AG04450 (cell line): ENCODE measurements at regions not wholly inside any gene's neighbourhood (a gene's known extent, or its start where the extent isn't known, plus 50 kb on each side); places are given as distances from the start of the nearest gene placed in this dataset.
A peak's percentile ranks its signal among the peaks of the same experiment; 100 is the strongest.

Source experiments
- CTCF ChIA-PET: fragments of 300-600, 350-600 bp; formaldehyde crosslinking; extraction: SDS; loops from one replicate; lab custom pipeline; 2022; ENCODE audit warnings: antibody characterized with exemption, inconsistent platforms; lab: Charles Lee
- POLR2A ChIA-PET: fragments of 350-600 bp; formaldehyde crosslinking; extraction: SDS; loops from one replicate; lab custom pipeline; 2021; ENCODE audit warnings: antibody characterized with exemption, inconsistent platforms; lab: Yijun Ruan, JAX
- DNase-seq: peaks from one replicate; pipeline ENCODE4 v3.0.0-alpha.2; 2011; ENCODE audit warnings: low read depth, low spot score
- H3K27ac ChIP-seq: one replicate; pipeline ENCODE4 v1.5.1; 2012; ENCODE audit warnings: low read depth, low read length, control low read depth
- H3K27me3 ChIP-seq: one replicate; pipeline ENCODE4 v1.6.0; 2012; ENCODE audit warnings: low read length; ENCODE audit not compliant: control insufficient read depth, insufficient read depth
- H3K4me3 ChIP-seq: 2 replicates; pipeline ENCODE4 v1.5.1; 2011; ENCODE audit warnings: mild to moderate bottlenecking, low read depth, low read length, control low read depth
- H3K9me3 ChIP-seq: 2 replicates; pipeline ENCODE4 v1.5.1; 2012; ENCODE audit warnings: low read length; ENCODE audit not compliant: control insufficient read depth, insufficient read depth
- TF ChIP-seq, protein P1 (sequence below): IDR thresholded peaks from 2 replicates; pipeline ENCODE4 v1.5.1; 2011; ENCODE audit warnings: low read depth, low read length, control low read depth, inconsistent platforms

GRCh38 chr21:38945545-38946245 is 140.0 kb downstream of the ETS2 start:
- Histone ChIP-seq H3K9me3 (no peaks in the 10 kb centered on the region; the same call in 1 of the 2 replicates), H3K27ac (no peak overlapping the region), H3K27me3 (no peaks in the 10 kb centered on the region), H3K4me3 (no peak overlapping the region)
- ChIA-PET POLR2A (no interaction called here), CTCF (interaction anchor here (0.6 kb wide), 1 partner anchor 440 kb away, joined by 3 read pairs; no protein-coding TSS in a partner anchor)
- TF ChIP-seq, protein P1, sequence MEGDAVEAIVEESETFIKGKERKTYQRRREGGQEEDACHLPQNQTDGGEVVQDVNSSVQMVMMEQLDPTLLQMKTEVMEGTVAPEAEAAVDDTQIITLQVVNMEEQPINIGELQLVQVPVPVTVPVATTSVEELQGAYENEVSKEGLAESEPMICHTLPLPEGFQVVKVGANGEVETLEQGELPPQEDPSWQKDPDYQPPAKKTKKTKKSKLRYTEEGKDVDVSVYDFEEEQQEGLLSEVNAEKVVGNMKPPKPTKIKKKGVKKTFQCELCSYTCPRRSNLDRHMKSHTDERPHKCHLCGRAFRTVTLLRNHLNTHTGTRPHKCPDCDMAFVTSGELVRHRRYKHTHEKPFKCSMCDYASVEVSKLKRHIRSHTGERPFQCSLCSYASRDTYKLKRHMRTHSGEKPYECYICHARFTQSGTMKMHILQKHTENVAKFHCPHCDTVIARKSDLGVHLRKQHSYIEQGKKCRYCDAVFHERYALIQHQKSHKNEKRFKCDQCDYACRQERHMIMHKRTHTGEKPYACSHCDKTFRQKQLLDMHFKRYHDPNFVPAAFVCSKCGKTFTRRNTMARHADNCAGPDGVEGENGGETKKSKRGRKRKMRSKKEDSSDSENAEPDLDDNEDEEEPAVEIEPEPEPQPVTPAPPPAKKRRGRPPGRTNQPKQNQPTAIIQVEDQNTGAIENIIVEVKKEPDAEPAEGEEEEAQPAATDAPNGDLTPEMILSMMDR: no peak
- DNase-seq: no peak

DNA sequence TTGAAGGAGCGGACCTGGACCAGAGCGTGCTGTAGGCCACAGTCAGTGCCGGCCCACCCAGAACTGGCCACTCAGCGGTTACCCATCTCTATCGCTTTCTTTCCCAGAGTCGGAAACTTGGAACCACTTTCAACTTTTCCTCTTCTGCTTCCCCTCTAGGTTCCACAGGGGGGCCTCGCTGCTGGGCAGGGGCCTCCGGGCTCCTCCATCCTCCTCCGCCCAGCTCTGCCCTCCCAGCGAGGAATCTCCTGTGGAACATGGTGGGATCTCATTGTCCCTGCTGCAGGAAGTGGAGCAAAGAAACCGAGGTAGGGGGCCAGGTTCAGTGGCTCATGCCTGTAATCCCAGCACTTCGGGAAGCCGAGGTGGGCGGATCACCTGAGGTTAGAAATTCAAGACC is 139.2 kb downstream of the ETS2 start:
- Histone ChIP-seq H3K4me3 (no peak overlapping the region), H3K27me3 (no peaks in the 10 kb centered on the region), H3K9me3 (no peaks in the 10 kb centered on the region; the same call in 1 of the 2 replicates), H3K27ac (no peak overlapping the region)
- DNase-seq: no peak
- TF ChIP-seq, protein P1: peak; percentile 18; the same call in 1 of the 2 replicates
- ChIA-PET POLR2A (no interaction called here), CTCF (no interaction called here)

DNA sequence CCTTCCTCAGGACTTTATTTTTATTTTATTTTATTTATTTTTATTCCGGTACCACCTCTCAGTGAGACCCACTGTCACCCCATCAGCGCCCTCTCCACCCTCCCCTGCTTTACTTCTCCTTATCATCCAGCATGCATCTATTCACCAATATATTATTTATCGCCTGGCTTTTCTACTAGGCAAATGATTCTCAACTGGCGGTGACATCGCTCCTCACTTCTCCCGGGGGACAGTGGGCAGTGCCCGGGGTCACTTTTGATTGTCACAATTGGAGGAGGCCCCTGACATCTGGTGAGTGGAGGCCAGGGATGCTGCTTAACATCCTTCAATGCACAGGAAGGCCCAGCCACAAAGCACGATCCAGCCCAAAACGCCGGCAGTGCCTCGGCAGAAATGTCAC is 138.7 kb downstream of the ETS2 start:
- POLR2A ChIA-PET: no interaction called here
- DNase-seq: no peak
- H3K27me3 ChIP-seq: no peaks in the 10 kb centered on the region
- CTCF ChIA-PET: no interaction called here
- TF ChIP-seq, protein P1: no peak
- no peaks in the 10 kb centered on the region; the same call in 1 of the 2 replicates for H3K9me3 ChIP-seq
- no peak overlapping the region for H3K4me3 ChIP-seq
- H3K27ac ChIP-seq: no peak overlapping the region

GRCh38 chr21:38942748-38943211 is 137.1 kb downstream of the ETS2 start:
- no peak for DNase-seq
- H3K27me3 ChIP-seq: no peaks in the 10 kb centered on the region
- CTCF ChIA-PET: interaction anchor here (0.7 kb wide), 1 partner anchor 16 kb away, joined by 3 read pairs; no protein-coding TSS in a partner anchor
- H3K9me3 ChIP-seq: no peaks in the 10 kb centered on the region; the same call in 1 of the 2 replicates
- H3K4me3 ChIP-seq: no peak overlapping the region
- TF ChIP-seq, protein P1: no peak
- POLR2A ChIA-PET: no interaction called here
- no peak overlapping the region for H3K27ac ChIP-seq

DNA sequence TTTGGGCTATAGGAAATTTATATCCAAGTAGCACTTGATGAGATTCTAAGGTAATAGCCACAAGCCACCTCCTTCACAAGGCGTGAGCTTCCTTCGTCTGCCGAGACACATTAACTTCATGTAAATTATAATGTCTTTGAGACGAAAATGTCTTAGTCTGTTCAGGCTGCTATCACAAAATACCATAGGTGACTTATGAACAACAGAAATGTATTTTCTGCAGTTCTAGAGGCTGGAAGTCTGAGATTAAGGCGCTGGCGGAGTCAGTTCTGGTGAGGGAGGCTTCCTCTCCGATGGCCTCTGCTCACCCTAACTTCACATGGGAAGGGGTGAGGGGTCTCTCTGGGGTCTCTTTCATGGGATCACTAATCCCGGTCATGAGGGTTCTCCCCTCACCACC is 133.0 kb downstream of the ETS2 start:
- DNase-seq: no peak
- Histone ChIP-seq H3K27me3 (no peaks in the 10 kb centered on the region), H3K4me3 (no peak overlapping the region), H3K27ac (no peak overlapping the region), H3K9me3 (no peaks in the 10 kb centered on the region)
- ChIA-PET POLR2A (interaction anchor here (0.5 kb wide), 1 partner anchor 449 kb away, joined by 3 read pairs; no protein-coding TSS in a partner anchor), CTCF (no interaction called here)
- TF ChIP-seq, protein P1: no peak
